NCI-H524 (cell line): ENCODE measurements at regions not wholly inside any gene's neighbourhood (a gene's known extent, or its start where the extent isn't known, plus 50 kb on each side); places are given as distances from the start of the nearest gene placed in this dataset.

ENCODE experiments used
- DNase-seq, 2 experiments: peaks; one replicate each; lab custom pipeline; 2025; lab: John Stamatoyannopoulos, UW

- no peak for DNase-seq
Measured at GRCh38 chrX:142149919-142150318, 55.2 kb downstream of the MAGEC2 start.

DNA sequence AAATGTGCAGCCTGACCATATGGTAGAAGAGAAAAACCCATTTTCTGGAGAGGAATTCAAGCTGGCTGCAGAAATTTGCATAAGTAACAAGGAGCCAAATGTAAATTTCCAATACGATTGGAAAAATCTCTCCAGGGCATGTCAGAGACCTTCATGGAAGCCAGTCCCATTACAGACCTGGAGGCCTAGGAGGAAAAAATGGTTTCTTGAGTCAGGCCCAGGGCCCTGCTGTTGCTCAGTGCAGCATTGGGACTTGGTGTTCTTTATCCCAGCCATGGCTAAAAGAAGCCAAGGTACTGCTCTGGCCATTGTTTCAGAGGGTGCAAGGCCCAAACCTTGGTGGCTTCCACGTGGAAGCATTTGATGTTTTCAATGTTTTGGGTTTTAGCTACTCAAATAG, 70.6 kb downstream of the MAGEC2 start:
- DNase-seq: no peak

DNA sequence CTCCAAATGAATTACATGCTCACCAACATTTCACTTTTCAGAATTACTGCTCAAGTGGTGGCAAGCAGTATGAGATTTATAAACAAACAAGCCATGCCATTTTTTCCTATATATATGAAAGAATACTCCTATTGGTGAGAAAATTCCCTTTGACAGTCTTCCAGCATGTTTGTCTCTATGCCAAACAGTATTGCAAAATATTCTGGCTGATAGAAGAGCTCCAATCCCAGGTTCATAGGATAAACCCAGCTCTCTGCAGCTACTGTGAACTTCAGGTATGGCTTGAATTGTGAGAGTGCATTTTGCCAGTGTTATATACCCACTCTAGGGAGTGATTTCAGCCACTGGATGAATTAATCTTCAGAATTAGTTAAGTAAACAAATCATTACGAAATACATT, 108.8 kb downstream of the MAGEC2 start:
- DNase-seq: no peak

- DNase-seq: no peak
Measured at GRCh38 chrX:142095651-142096245, 109.3 kb downstream of the MAGEC2 start.

GRCh38 chrX:142089193-142089592, 115.9 kb downstream of the MAGEC2 start:
- peak in 1 of 2 experiments; percentile 30 for DNase-seq

- DNase-seq: no peak
Measured at GRCh38 chrX:142084611-142085010, 120.5 kb downstream of the MAGEC2 start.

- DNase-seq: no peak
Measured at GRCh38 chrX:142076633-142077032, 128.5 kb downstream of the MAGEC2 start.

- DNase-seq: no peak
Measured at GRCh38 chrX:142068365-142068764, 136.7 kb downstream of the MAGEC2 start.

DNA sequence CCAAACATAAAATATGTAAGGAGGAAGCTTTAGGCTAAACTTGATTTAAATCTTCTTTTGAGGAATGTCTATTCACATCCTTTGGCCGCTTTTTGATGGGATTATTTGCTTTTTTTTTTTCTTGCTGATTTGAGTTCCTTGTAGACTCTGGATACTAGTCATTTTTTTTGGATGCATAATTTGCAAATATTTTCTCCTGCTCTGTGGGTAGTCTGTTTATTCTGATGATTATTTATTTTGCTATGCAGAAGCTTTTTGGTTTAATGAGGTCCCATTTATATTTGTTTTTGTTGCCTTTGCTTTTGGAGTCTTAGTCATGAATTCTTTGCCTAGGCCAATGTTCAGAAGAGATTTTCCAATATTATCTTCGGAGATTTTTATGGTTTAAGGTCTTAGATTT, 144.9 kb downstream of the MAGEC2 start:
- DNase-seq: no peak

GRCh38 chrX:142054094-142054493, 150.4 kb downstream of the MAGEC1 start:
- no peak for DNase-seq

- DNase-seq: no peak
Measured at GRCh38 chrX:142052238-142052637, 148.5 kb downstream of the MAGEC1 start.

GRCh38 chrX:142043196-142043595, 139.5 kb downstream of the MAGEC1 start:
- peak in 1 of 2 experiments; percentile 69 for DNase-seq

DNA sequence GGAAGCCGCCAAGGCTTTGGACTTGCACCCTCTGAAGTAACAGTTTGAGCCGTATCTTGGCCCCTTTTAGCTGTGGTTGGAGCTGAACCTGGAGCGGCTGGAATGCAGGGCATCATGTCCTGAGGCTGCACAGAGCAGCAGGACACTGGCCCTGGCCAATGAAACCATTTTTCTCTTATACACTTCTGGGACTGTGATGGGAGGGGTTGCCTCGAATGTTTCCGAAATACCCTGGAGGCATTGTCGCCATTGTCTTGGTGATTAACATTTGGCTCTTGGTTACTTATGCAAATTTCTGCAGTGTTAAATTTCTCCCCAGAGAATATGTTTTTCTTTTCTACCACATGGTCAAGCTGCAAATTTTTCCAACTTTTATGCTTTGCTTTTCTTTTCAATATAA, 137.2 kb downstream of the MAGEC1 start:
- no peak for DNase-seq

GRCh38 chrX:142036116-142036515, 132.4 kb downstream of the MAGEC1 start:
- DNase-seq: no peak

DNA sequence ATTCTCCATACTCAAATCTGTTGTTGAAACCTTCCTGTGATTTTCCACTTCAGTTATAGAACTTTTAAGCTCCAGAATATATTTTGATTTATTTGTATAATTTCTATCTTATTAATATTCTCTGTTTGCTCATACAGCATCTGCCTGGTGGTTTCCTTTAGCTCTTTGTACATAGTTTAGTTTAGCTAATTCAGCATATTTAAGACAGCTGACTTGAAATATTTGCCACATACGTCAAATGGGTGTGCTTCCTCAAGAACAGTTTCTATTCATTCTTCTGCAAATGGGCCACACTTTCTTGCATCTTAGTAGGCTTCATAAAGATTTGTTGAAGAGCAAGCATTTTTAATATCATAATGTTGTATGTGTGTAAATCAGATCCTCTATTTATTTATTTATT, 101.8 kb downstream of the MAGEC1 start:
- no peak for DNase-seq

- DNase-seq: no peak
Measured at GRCh38 chrX:142002471-142002870, 98.8 kb downstream of the MAGEC1 start.

DNA sequence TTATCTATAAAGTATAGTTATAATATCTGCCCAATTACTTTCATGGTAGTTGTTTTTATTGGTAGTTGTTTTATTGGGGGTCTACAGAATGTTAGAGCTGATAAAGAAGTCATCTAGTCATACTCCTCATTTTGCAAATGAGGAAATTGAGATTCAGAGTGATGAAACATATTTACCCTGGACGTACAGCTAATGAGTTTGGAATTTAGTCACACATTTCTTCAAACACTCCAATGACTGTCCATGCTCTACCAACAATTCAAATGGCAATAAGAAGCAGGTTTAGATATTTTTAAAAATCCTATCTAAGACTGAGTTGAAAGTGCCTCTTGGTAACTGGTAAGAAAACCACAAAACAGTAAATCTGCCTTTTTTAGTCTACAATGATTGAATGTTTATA, 98.2 kb downstream of the MAGEC1 start:
- no peak for DNase-seq

DNA sequence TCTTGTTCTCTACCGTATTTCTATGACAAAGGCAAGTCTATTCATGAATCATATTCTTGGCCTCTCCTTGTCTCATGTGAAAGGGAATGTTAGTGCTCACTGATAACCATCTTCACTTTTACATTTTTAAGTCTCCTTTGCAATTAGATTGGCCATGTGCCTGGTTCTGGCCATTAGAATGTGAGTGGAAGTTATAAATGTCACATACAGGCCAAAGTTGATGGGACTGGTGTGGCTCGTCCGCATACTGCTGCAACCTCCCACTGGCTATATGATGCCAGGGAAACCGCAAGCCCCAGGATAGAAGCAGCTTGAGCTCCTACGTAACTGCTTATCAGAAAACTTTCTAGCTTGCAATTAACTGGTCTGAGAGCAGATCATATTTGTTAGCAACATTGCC, 86.1 kb downstream of the MAGEC1 start:
- no peak for DNase-seq

DNA sequence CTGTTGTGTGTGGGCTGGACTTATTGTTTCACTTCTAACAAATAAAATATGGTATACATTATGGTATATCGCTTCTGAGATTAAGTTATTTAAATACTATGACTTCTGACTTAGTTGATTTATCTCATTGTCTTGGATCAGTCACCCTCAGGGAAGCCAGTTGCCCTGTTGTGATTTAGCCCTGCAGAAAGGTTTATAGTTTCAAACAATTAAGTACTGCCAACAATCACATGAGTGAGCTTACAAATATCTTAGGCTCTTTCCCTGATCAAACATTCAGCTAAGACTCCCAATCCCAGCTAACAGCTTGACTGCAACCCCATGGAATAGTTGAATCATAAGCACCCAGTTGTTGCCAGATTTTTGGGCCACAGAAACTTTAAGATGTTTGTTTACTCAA, 85.4 kb downstream of the MAGEC1 start:
- DNase-seq: no peak

DNA sequence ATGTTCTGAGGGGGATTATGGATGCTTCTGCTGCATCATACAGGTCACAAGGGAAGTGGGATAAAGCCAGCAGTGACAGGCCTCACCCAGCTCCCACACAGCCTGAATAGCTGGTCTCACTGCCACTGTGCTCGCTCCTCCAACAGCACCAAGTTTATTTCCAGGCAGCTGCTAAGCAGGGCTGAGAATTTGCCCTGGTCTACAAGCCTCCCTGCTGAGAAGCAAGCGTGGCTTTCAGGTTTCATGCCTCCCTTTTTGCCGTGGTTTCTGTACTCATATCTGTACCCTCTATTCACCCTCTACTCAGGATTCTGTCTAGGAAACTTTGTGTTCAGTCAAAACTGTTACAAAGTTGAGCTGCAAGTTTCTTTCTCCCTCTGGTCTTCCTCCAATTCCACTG, 78.6 kb downstream of the MAGEC1 start:
- DNase-seq: no peak

DNA sequence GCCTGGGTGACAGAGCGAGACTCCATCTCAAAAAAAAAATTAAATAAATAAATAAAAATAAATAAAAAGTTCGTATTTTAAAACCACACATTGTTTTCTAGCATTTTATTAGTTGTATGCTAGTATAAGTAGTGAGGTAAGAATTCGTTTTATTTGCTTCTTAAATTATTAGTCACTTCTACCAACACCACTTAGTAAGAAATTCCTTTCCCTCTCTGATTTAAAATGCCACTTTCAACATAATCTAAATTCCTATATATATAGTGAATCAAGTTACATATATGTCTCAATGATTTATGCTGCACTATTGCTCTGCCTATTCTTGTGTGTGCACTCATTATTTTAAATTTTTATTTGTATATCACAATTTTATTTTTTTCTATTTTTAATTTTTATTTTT, 72.1 kb downstream of the MAGEC1 start:
- no peak for DNase-seq

DNA sequence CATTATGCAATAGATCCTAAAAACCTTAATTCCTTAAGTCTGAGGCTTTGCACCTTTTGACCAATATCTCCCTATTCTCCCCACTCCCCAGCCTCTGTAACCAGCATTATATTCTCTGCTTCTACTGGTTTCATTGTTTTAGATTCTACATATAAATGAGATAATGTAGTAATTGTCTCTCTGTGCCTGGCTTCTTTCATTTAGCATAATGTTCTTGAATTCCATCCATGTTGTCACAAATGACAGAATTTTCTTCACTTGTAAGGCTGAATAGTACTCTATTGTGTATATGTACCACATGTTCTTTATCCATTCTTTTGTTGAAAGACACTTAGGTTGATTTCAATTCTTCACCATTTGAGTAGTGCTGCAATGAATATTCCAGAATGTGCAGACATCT, 66.0 kb downstream of the MAGEC1 start:
- no peak for DNase-seq

DNA sequence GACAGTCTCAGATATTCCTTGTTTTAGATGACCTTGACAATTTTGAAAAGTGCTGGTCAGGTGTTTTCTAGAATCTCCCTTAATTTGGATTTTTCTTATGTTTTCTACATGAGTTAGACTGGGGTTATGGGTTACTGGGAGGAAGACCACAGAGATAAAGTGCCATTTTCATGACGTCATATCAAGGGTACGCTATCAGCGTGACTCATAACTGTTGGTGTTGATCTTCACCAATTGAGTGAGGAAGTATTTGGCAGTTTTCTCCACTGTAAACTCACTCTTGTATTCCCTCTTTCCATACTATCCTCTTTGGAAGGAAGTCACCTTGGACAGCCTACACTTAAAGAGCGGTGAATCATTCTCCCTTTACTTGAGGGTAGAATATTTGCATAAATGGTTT, 56.9 kb downstream of the MAGEC1 start:
- no peak for DNase-seq
